DND-41 (cell line): ENCODE measurements at regions not wholly inside any gene's neighbourhood (a gene's known extent, or its start where the extent isn't known, plus 50 kb on each side); places are given as distances from the start of the nearest gene placed in this dataset.

Source experiments
- ATAC-seq: fragments of 200-7000 bp; cut with Tn5 transposase; 3 replicates; pipeline ENCODE4 v1.9.1; 2021; ENCODE audit warnings: low read depth; ENCODE audit not compliant: insufficient read depth
- DNase-seq: peaks from one replicate; pipeline ENCODE4 v3.0.0-alpha.2; 2020
- H2AFZ ChIP-seq: 2 replicates; pipeline ENCODE4 v1.6.0; 2012; ENCODE audit warnings: low read depth, low read length
- H3K27ac ChIP-seq: 2 replicates; pipeline ENCODE4 v1.5.1; 2012; ENCODE audit warnings: low read length, inconsistent platforms
- H3K27me3 ChIP-seq: fragments of 200-600 bp; sonication (generic); 2 replicates; pipeline ENCODE4 v1.6.0; 2012; ENCODE audit warnings: low read length, mild to moderate bottlenecking, inconsistent platforms; ENCODE audit not compliant: insufficient read depth, poor library complexity
- H3K36me3 ChIP-seq: 2 replicates; pipeline ENCODE4 v1.5.1; 2012; ENCODE audit warnings: low read length, inconsistent platforms; ENCODE audit not compliant: insufficient read depth
- H3K4me1 ChIP-seq: 2 replicates; pipeline ENCODE4 v1.5.1; 2012; ENCODE audit warnings: mild to moderate bottlenecking, low read length; ENCODE audit not compliant: insufficient read depth
- H3K4me2 ChIP-seq: 2 replicates; pipeline ENCODE4 v1.6.0; 2012; ENCODE audit warnings: mild to moderate bottlenecking, moderate library complexity, low read length, inconsistent platforms; ENCODE audit not compliant: insufficient read depth
- H3K4me3 ChIP-seq, 2 experiments: fragments of 200-600 bp in 1 of 2; shearing (Covaris generic) in 1 of 2; 2 replicates each; pipeline ENCODE4 v1.5.1; 2012 to 2016; ENCODE audit warnings: inconsistent platforms in 2 of 2, low read length in 2 of 2, mild to moderate bottlenecking in 2 of 2, low read depth in 1 of 2, moderate library complexity in 1 of 2
- H3K79me2 ChIP-seq: 2 replicates; pipeline ENCODE4 v1.6.0; 2012; ENCODE audit warnings: low read length, inconsistent platforms; ENCODE audit not compliant: insufficient read depth
- H3K9ac ChIP-seq: 2 replicates; pipeline ENCODE4 v1.6.0; 2012; ENCODE audit warnings: low read depth, mild to moderate bottlenecking, inconsistent platforms, low read length, moderate library complexity
- H3K9me3 ChIP-seq: 2 replicates; pipeline ENCODE4 v1.5.1; 2012; ENCODE audit warnings: low read length, moderate library complexity, mild to moderate bottlenecking, inconsistent platforms; ENCODE audit not compliant: insufficient read depth, severe bottlenecking
- H4K20me1 ChIP-seq: 2 replicates; pipeline ENCODE4 v1.6.0; 2012; ENCODE audit warnings: low read length; ENCODE audit not compliant: insufficient read depth
- CTCF ChIP-seq: IDR thresholded peaks from 2 replicates; pipeline ENCODE4 v1.5.1; 2012; ENCODE audit warnings: borderline replicate concordance, low read length, moderate library complexity, mild to moderate bottlenecking; ENCODE audit not compliant: poor library complexity, severe bottlenecking; ENCODE audit errors: extremely low read depth
- EZH2 ChIP-seq: IDR thresholded peaks from 3 replicates; pipeline ENCODE4 v1.6.1; 2012; ENCODE audit warnings: borderline replicate concordance, low read depth, mild to moderate bottlenecking, moderate library complexity, low read length, inconsistent platforms; ENCODE audit not compliant: severe bottlenecking

GRCh38 chr13:44040070-44040817 is 160.5 kb downstream of the LACC1 start:
- no peaks in the 10 kb centered on the region for H4K20me1 ChIP-seq
- H3K27me3 ChIP-seq, result peaks cover 4% of the 10 kb centered on the region
- no peak overlapping the region for H3K9ac ChIP-seq
- H3K36me3 ChIP-seq, result no peaks in the 10 kb centered on the region
- TF ChIP-seq CTCF, result no peak
- no peak for TF ChIP-seq EZH2
- no peak overlapping the region for H3K4me2 ChIP-seq
- DNase-seq (no peak), ATAC-seq (no peak)
- no peaks in the 10 kb centered on the region for H3K9me3 ChIP-seq
- no peaks in the 10 kb centered on the region for H3K79me2 ChIP-seq
- no peak overlapping the region for H3K4me3 ChIP-seq
- H3K27ac ChIP-seq, result no peak overlapping the region
- H2AFZ ChIP-seq, result no peak overlapping the region
- H3K4me1 ChIP-seq, result no peaks in the 10 kb centered on the region

GRCh38 chr13:44040818-44041100 is 161.1 kb downstream of the LACC1 start:
- Histone ChIP-seq H3K79me2 (no peaks in the 10 kb centered on the region), H4K20me1 (no peaks in the 10 kb centered on the region), H2AFZ (no peak overlapping the region), H3K9ac (no peak overlapping the region), H3K27ac (no peak overlapping the region), H3K9me3 (no peaks in the 10 kb centered on the region), H3K4me1 (no peaks in the 10 kb centered on the region), H3K27me3 (peaks cover 4% of the 10 kb centered on the region), H3K4me3 (no peak overlapping the region), H3K4me2 (no peak overlapping the region), H3K36me3 (no peaks in the 10 kb centered on the region)
- DNase-seq (no peak), ATAC-seq (no peak)
- TF ChIP-seq EZH2, result no peak
- TF ChIP-seq CTCF, result no peak

- no peak overlapping the region for H3K4me3 ChIP-seq
- no peak for DNase-seq
- H3K36me3 ChIP-seq, result no peaks in the 10 kb centered on the region
- ATAC-seq, result no peak
- no peaks in the 10 kb centered on the region for H3K4me1 ChIP-seq
- peaks cover 7% of the 10 kb centered on the region for H3K27me3 ChIP-seq
- H3K9me3 ChIP-seq, result no peaks in the 10 kb centered on the region
- H3K4me2 ChIP-seq, result no peak overlapping the region
- no peak overlapping the region for H3K9ac ChIP-seq
- H2AFZ ChIP-seq, result no peak overlapping the region
- H3K27ac ChIP-seq, result no peak overlapping the region
- no peaks in the 10 kb centered on the region for H4K20me1 ChIP-seq
- H3K79me2 ChIP-seq, result no peaks in the 10 kb centered on the region
- TF ChIP-seq EZH2 (no peak), CTCF (no peak)
Observed at GRCh38 chr13:44044547-44045179, 165.0 kb downstream of the LACC1 start.

GRCh38 chr13:44045180-44045562 is 165.5 kb downstream of the LACC1 start:
- TF ChIP-seq CTCF, result no peak
- no peak for TF ChIP-seq EZH2
- Histone ChIP-seq H3K36me3 (no peaks in the 10 kb centered on the region), H3K9ac (no peak overlapping the region), H4K20me1 (no peaks in the 10 kb centered on the region), H3K27ac (no peak overlapping the region), H2AFZ (no peak overlapping the region), H3K9me3 (no peaks in the 10 kb centered on the region), H3K4me3 (no peak overlapping the region), H3K4me1 (no peaks in the 10 kb centered on the region), H3K27me3 (peaks cover 7% of the 10 kb centered on the region), H3K79me2 (no peaks in the 10 kb centered on the region), H3K4me2 (no peak overlapping the region)
- ATAC-seq (no peak), DNase-seq (no peak)
